Stimulated activated CD4-positive, alpha-beta T cell treated with anti-CD3 and anti-CD28 coated beads, Interleukin-15, amount 100 ng/mL, for 1 hour (primary cell): ENCODE measurements at regions not wholly inside any gene's neighbourhood (a gene's known extent, or its start where the extent isn't known, plus 50 kb on each side); places are given as distances from the start of the nearest gene placed in this dataset.

Experiments
- DNase-seq, 2 donors: peaks; one replicate each; pipeline ENCODE4 v3.0.0-alpha.2; 2020; ENCODE audit warnings: low read depth in 1 of 2, low spot score in 1 of 2

DNA sequence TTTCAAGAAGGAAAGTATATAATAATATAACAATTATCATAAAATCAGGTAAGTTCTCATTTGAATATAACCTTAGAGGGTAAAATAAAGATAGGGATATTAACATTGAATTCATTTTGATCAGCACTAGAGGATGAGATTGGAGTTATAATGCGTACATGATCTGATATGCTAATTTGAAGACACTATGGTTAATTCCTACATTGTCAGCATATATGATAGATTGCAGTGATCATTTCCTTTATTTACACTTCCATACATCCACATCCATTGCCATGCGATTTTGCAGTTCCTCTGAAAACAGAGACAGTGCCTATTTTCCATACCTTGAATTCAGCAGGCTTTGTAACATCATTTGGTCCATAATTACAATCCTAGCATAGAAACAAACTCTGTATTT lies 519.2 kb downstream of the CCDC85A start:
- DNase-seq = no peak

DNA sequence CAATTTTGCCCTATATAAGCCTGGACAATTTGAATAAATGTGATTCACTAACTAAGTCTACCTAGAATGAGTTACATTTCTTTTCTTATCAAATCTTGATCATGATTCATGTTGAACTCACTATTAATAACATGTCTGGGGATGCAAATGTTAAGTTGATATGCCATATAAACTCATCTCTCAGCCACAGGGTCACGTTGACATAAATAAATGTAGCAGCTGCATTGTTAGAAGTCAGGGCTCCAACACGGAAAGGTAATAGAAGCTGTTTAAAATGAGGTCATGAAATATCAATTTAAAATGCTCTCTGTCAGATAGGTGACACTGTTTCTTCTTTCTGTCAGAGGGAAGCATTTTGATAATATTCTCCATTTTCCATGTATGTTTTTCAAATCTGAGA lies 521.9 kb downstream of the CCDC85A start:
- no peak for DNase-seq

GRCh38 chr2:56707218-56707617 lies 523.4 kb downstream of the CCDC85A start:
- DNase-seq = no peak

DNA sequence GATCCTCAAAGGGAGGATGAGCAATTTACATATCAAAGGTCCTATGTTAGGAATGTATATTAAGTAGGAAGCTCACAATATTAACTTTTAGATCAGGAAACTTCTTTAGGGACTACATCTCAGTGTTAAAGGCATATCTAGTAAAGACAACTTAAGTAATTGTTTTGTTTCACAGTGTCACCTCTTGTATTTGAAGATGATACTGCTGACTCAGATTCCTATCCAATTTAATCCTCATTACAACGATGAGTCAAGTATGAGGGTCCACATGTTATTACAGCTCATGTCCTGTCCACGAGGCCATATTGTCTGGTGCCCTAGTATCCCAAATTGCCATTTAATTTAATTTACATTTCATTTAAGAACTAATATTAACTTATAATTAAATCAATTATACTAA lies 523.9 kb downstream of the CCDC85A start:
- DNase-seq = no peak

GRCh38 chr2:56709181-56709580 lies 525.4 kb downstream of the CCDC85A start:
- no peak for DNase-seq

DNA sequence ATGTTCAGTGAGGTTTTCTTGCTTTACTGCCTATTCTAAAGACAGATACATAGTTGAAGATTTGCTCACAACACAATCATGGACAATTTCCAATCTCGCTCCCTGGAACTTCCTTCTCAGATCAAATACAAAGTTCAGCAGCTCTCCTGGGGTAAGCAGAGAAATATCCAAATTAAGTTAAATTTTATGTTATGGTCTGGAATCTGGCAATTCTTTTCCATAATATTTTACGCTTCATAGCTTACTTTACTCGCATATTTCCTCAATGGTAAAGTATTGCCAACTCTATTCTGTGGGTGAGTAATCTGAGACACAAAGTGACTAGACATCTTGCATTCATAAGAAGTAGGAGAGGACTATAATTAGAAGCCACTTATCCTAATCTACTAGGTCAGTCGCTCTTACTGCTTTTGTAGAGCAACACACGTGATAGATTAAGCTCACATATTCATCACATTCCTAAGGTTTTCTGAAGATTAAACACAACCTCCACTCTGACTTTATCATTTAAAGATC lies 529.4 kb downstream of the CCDC85A start:
- DNase-seq = no peak

DNA sequence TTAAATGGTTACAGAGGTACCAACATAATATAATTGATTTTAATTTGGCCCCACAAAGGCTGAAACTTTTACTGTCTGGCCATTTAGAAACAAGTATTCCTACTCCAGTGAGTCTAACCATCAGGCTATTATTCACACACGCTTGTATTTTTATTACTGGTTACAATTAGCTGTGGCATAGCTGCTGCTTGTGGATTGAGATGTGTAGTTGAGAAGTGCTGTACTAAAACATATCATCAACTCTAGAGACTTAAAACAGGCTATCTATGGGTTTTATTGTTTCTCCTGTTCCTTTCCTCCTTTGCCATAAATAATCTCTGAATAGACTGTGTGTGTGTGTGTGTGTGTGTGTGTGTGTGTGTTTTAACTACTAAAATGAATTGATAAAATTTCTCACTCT lies 530.2 kb downstream of the CCDC85A start:
- DNase-seq = no peak

DNA sequence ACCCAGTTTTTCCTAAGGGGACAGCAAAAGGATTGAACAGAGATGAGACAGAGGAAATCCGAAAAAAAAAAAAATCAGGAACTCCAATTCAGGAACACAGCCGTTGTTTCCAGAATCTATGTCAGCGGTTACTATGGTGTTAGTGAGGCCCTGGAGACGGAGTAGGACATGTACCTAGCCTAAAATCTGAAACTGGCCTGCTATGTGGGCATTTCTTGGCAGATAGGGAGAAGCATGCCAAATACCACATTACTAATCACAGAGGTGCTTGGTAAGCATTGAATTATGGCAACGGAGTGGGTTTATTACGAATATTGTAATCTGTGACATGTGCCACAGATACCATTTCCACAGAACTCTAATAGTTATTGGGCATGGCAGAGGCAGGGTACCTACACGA lies 530.6 kb downstream of the CCDC85A start:
- DNase-seq = no peak

GRCh38 chr2:56715683-56716082 lies 531.9 kb downstream of the CCDC85A start:
- no peak for DNase-seq

GRCh38 chr2:56718413-56718812 lies 534.6 kb downstream of the CCDC85A start:
- DNase-seq = no peak

DNA sequence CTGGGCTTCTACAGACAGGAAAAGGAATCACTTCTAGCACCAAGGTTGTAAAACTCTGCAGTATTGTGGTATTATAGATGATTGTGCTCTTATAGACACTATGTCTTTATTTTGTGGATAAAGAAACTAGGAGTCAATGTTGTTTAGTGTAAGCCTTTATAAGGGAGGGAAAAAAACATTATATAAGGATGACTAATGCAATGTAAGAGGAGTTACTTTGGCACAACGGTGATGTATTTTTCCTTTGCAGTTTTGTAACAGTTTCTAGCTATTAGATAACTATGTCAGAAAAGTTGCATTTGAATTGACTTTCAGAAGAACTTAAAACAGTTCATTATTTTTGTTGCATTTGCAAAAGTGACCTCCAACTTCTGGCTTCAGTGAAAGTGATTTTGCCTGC lies 545.4 kb downstream of the CCDC85A start:
- DNase-seq = no peak

- DNase-seq = no peak
Observed at GRCh38 chr2:56732946-56733345, 549.2 kb downstream of the CCDC85A start.

GRCh38 chr2:56739413-56739812 lies 555.6 kb downstream of the CCDC85A start:
- DNase-seq = no peak

GRCh38 chr2:56741601-56742102 lies 557.9 kb downstream of the CCDC85A start:
- no peak for DNase-seq

- no peak for DNase-seq
Observed at GRCh38 chr2:56743807-56744206, 560.0 kb downstream of the CCDC85A start.

DNA sequence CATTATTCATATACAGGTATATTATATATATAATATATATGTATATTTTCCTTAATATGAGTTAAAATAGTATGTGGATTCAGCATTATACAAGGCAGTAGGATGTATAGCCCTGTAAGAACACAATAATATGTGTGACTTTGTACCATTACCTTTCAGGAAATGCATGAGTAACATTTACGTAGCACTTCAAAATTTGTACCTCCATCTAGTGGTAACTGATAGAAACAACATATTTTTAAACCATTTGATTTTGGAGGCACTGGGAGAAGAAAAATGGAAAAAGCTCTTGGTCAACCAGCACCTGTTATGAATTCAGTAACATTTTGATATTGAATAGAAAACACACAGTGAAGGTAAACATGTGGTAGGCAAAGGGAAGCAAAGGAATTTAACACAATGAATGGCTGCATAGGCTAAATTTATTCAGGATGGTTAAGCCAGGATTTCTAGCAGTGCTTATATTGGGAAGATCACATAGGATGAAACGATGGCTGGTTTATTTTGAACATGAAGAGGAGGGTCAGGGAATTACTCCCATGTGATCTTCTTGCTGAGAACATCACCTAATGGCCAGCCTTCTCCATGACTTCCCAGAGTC lies 565.5 kb downstream of the CCDC85A start:
- DNase-seq = no peak

GRCh38 chr2:56753182-56753581 lies 569.4 kb downstream of the CCDC85A start:
- no peak for DNase-seq

GRCh38 chr2:56754066-56754615 lies 570.4 kb downstream of the CCDC85A start:
- DNase-seq = no peak

DNA sequence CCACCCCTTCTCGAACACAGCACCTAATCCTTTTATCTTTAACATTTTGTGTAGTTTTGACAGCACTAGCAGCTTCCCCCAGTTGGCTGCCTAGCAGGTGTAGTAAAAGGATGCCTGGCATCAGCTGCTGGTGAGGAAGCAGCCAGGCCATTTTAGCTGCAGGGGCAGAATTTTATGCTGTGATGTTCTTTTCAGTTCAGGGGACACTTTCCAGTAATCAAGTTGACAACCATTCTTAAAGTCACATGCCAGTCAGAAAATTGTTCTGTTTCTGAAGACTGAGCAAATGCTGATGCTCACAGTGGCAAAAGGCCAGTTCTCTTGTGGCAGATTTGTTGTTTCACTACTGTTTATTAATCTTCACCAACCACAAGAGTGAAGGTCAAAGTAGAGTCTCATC lies 570.8 kb downstream of the CCDC85A start:
- DNase-seq = no peak

- no peak for DNase-seq
Observed at GRCh38 chr2:56757884-56758545, 574.2 kb downstream of the CCDC85A start.

- DNase-seq = no peak
Observed at GRCh38 chr2:56763683-56764082, 579.9 kb downstream of the CCDC85A start.

- DNase-seq = no peak
Observed at GRCh38 chr2:56768973-56769372, 585.2 kb downstream of the CCDC85A start.
